Nephron progenitor cell (in vitro differentiated cells): ENCODE measurements at regions not wholly inside any gene's neighbourhood (a gene's known extent, or its start where the extent isn't known, plus 50 kb on each side); places are given as distances from the start of the nearest gene placed in this dataset.
A peak's percentile ranks its signal among the peaks of the same experiment; 100 is the strongest.

Experiments used
- DNase-seq: peaks from one replicate; pipeline ENCODE4 v3.0.0; 2021
- H3K27ac Mint-ChIP-seq: 2 replicates; pipeline ENCODE4 v1.8.0; 2021; ENCODE audit warnings: mild to moderate bottlenecking, moderate library complexity, mixed read lengths
- H3K27me3 Mint-ChIP-seq: 2 replicates; pipeline ENCODE4 v1.8.0; 2021; ENCODE audit warnings: mild to moderate bottlenecking, low read depth, mixed read lengths; ENCODE audit not compliant: poor library complexity
- H3K36me3 Mint-ChIP-seq: 2 replicates; pipeline ENCODE4 v1.8.0; 2021; ENCODE audit warnings: low read depth, mixed read lengths
- H3K4me1 Mint-ChIP-seq: 2 replicates; pipeline ENCODE4 v1.8.0; 2021; ENCODE audit warnings: mixed read lengths
- H3K4me3 Mint-ChIP-seq: 2 replicates; pipeline ENCODE4 v1.8.0; 2021; ENCODE audit warnings: mild to moderate bottlenecking, moderate library complexity, mixed read lengths
- H3K9me3 Mint-ChIP-seq: 2 replicates; pipeline ENCODE4 v1.8.0; 2021; ENCODE audit warnings: mild to moderate bottlenecking, moderate library complexity, mixed read lengths
- CTCF ChIP-seq: fragments of 200-600 bp; sonication (generic); IDR thresholded peaks from 2 replicates; pipeline ENCODE4 v1.5.0; 2021; ENCODE audit warnings: antibody characterized with exemption

GRCh38 chr10:28980264-28980663 lies 302.9 kb downstream of the BAMBI start:
- H3K4me3 Mint-ChIP-seq: no peak overlapping the region
- H3K36me3 Mint-ChIP-seq: no peaks in the 10 kb centered on the region
- H3K27ac Mint-ChIP-seq: no peak overlapping the region
- no peak for DNase-seq
- H3K9me3 Mint-ChIP-seq: no peaks in the 10 kb centered on the region
- peaks cover 7% of the 10 kb centered on the region for H3K27me3 Mint-ChIP-seq
- H3K4me1 Mint-ChIP-seq: peaks cover 30% of the 10 kb centered on the region
- TF ChIP-seq CTCF: no peak

GRCh38 chr10:28981007-28981406 lies 303.7 kb downstream of the BAMBI start:
- Mint-ChIP-seq H3K36me3 (no peaks in the 10 kb centered on the region), H3K27ac (no peak overlapping the region), H3K4me3 (no peak overlapping the region), H3K9me3 (no peaks in the 10 kb centered on the region), H3K27me3 (peaks cover 5% of the 10 kb centered on the region), H3K4me1 (peaks cover 28% of the 10 kb centered on the region)
- no peak for DNase-seq
- TF ChIP-seq CTCF: no peak

- Mint-ChIP-seq H3K36me3 (no peaks in the 10 kb centered on the region), H3K4me1 (peaks cover 41% of the 10 kb centered on the region), H3K9me3 (no peaks in the 10 kb centered on the region), H3K27ac (no peak overlapping the region), H3K4me3 (no peak overlapping the region), H3K27me3 (peaks cover 7% of the 10 kb centered on the region)
- no peak for TF ChIP-seq CTCF
- DNase-seq: no peak
Observed at GRCh38 chr10:28982974-28983373, 305.7 kb downstream of the BAMBI start.

- DNase-seq: no peak
- no peak overlapping the region for H3K4me3 Mint-ChIP-seq
- no peak for TF ChIP-seq CTCF
- peaks cover 48% of the 10 kb centered on the region for H3K4me1 Mint-ChIP-seq
- no peaks in the 10 kb centered on the region for H3K9me3 Mint-ChIP-seq
- peak overlapping the region; percentile 13 for H3K27ac Mint-ChIP-seq
- peaks cover 7% of the 10 kb centered on the region for H3K27me3 Mint-ChIP-seq
- H3K36me3 Mint-ChIP-seq: no peaks in the 10 kb centered on the region
Observed at GRCh38 chr10:28983799-28984198, 305.1 kb upstream of the LYZL1 start.

- no peaks in the 10 kb centered on the region for H3K9me3 Mint-ChIP-seq
- no peak for DNase-seq
- no peak overlapping the region for H3K4me3 Mint-ChIP-seq
- TF ChIP-seq CTCF: no peak
- H3K27ac Mint-ChIP-seq: no peak overlapping the region
- H3K36me3 Mint-ChIP-seq: no peaks in the 10 kb centered on the region
- H3K27me3 Mint-ChIP-seq: peaks cover 7% of the 10 kb centered on the region
- H3K4me1 Mint-ChIP-seq: peaks cover 52% of the 10 kb centered on the region
Observed at GRCh38 chr10:28984431-28984830, 304.4 kb upstream of the LYZL1 start.

GRCh38 chr10:28985137-28985885 lies 303.6 kb upstream of the LYZL1 start:
- TF ChIP-seq CTCF: no peak
- Mint-ChIP-seq H3K9me3 (no peaks in the 10 kb centered on the region), H3K4me1 (peaks cover 53% of the 10 kb centered on the region), H3K27ac (no peak overlapping the region), H3K27me3 (peaks cover 7% of the 10 kb centered on the region), H3K36me3 (no peaks in the 10 kb centered on the region), H3K4me3 (no peak overlapping the region)
- no peak for DNase-seq
